SK-N-SH treated with all-trans-retinoic acid at 6 μM for 48 hours (cell line): ENCODE measurements at regions not wholly inside any gene's neighbourhood (a gene's known extent, or its start where the extent isn't known, plus 50 kb on each side); places are given as distances from the start of the nearest gene placed in this dataset.

Source experiments
- ATAC-seq: fragments of 200-7000 bp; cut with Tn5 transposase; 3 replicates; pipeline ENCODE4 v1.9.1; 2020; ENCODE audit warnings: mild to moderate bottlenecking, moderate library complexity
- BACH2 ChIP-seq: fragments of 250-450 bp; sonication (Bioruptor Pico); IDR thresholded peaks from 2 replicates; pipeline ENCODE4 v1.9.0; 2021; ENCODE audit warnings: mild to moderate bottlenecking, borderline replicate concordance
- CREB5 ChIP-seq: fragments of 250-450 bp; sonication (Bioruptor Pico); IDR thresholded peaks from 2 replicates; pipeline ENCODE4 v1.5.1; 2020; ENCODE audit warnings: low read depth, mild to moderate bottlenecking, moderate library complexity
- CSDC2 ChIP-seq: fragments of 250-450 bp; sonication (Bioruptor Pico); IDR thresholded peaks from 2 replicates; pipeline ENCODE4 v1.5.0; 2020; ENCODE audit warnings: mild to moderate bottlenecking, moderate library complexity
- CSRNP3 ChIP-seq: fragments of 250-450 bp; sonication (Bioruptor Pico); IDR thresholded peaks from 2 replicates; pipeline ENCODE4 v1.5.1; 2021; ENCODE audit warnings: mild to moderate bottlenecking, moderate library complexity
- ESRRG ChIP-seq: fragments of 250-450 bp; sonication (Bioruptor Pico); IDR thresholded peaks from 2 replicates; pipeline ENCODE4 v1.6.1; 2021; ENCODE audit warnings: mild to moderate bottlenecking
- GLIS3 ChIP-seq: fragments of 250-450 bp; sonication (Bioruptor Pico); IDR thresholded peaks from 2 replicates; pipeline ENCODE4 v1.5.0; 2020; ENCODE audit warnings: mild to moderate bottlenecking, moderate library complexity
- ISL1 ChIP-seq: fragments of 250-450 bp; sonication (Bioruptor Pico); IDR thresholded peaks from 2 replicates; pipeline ENCODE4 v2.1.2; 2022; ENCODE audit warnings: mild to moderate bottlenecking, moderate library complexity
- OSR1 ChIP-seq: fragments of 250-450 bp; sonication (Bioruptor Pico); IDR thresholded peaks from 2 replicates; pipeline ENCODE4 v1.8.0; 2022; ENCODE audit warnings: moderate library complexity, mild to moderate bottlenecking, inconsistent platforms
- PPARA ChIP-seq: fragments of 250-450 bp; sonication (Bioruptor Pico); IDR thresholded peaks from 2 replicates; pipeline ENCODE4 v1.5.0; 2020; ENCODE audit warnings: mild to moderate bottlenecking, borderline replicate concordance
- RARB ChIP-seq: fragments of 250-450 bp; sonication (Bioruptor Pico); IDR thresholded peaks from 2 replicates; pipeline ENCODE4 v1.8.0; 2021; ENCODE audit warnings: mild to moderate bottlenecking, moderate library complexity
- TCF4 ChIP-seq: fragments of 250-450 bp; sonication (Bioruptor Pico); IDR thresholded peaks from 2 replicates; pipeline ENCODE4 v1.8.0; 2021; ENCODE audit warnings: mild to moderate bottlenecking, moderate library complexity, borderline replicate concordance
- TOX ChIP-seq: fragments of 250-450 bp; sonication (Bioruptor Pico); IDR thresholded peaks from 2 replicates; pipeline ENCODE4 v1.8.0; 2021; ENCODE audit warnings: mild to moderate bottlenecking, moderate library complexity, borderline replicate concordance
- ZC3H10 ChIP-seq: fragments of 250-450 bp; sonication (Bioruptor Pico); IDR thresholded peaks from 2 replicates; pipeline ENCODE4 v1.5.1; 2021; ENCODE audit warnings: mild to moderate bottlenecking, moderate library complexity
- ZFP3 ChIP-seq: fragments of 250-450 bp; sonication (Bioruptor Pico); IDR thresholded peaks from 2 replicates; pipeline ENCODE4 v1.5.0; 2020; ENCODE audit warnings: mild to moderate bottlenecking, moderate library complexity
- ZFP30 ChIP-seq: fragments of 450-650 bp; formaldehyde crosslinking; IDR thresholded peaks from 2 replicates; pipeline ENCODE4 v1.5.0; 2022; ENCODE audit warnings: mild to moderate bottlenecking, moderate library complexity
- ZNF565 ChIP-seq: fragments of 450-650 bp; formaldehyde crosslinking; conservative IDR thresholded peaks from 2 replicates; pipeline ENCODE4 v1.5.0; 2020; ENCODE audit warnings: low read depth, mild to moderate bottlenecking, moderate library complexity
- ZNF70 ChIP-seq: fragments of 450-650 bp; formaldehyde crosslinking; IDR thresholded peaks from 2 replicates; pipeline ENCODE4 v1.5.0; 2020; ENCODE audit warnings: mild to moderate bottlenecking, moderate library complexity
- ZNF8 ChIP-seq: fragments of 450-650 bp; formaldehyde crosslinking; IDR thresholded peaks from 2 replicates; pipeline ENCODE4 v1.5.0; 2020; ENCODE audit warnings: mild to moderate bottlenecking, moderate library complexity
- TF ChIP-seq, protein P1 (sequence below): fragments of 250-450 bp; sonication (Bioruptor Pico); IDR thresholded peaks from 2 replicates; pipeline ENCODE4 v1.8.0; 2021; ENCODE audit warnings: low read depth, mild to moderate bottlenecking, moderate library complexity, borderline replicate concordance
- TF ChIP-seq, protein P2 (sequence below): fragments of 250-450 bp; sonication (Bioruptor Pico); IDR thresholded peaks from 2 replicates; pipeline ENCODE4 v1.8.0; 2020; ENCODE audit warnings: mild to moderate bottlenecking, moderate library complexity, borderline replicate concordance

GRCh38 chr5:33033516-33033915 is 322.4 kb downstream of the NPR3 start:
- TF ChIP-seq CSDC2 (CRISPR knock-in tag) (no peak), ZNF70 (no peak), ESRRG (no peak)
- no peak for ATAC-seq

GRCh38 chr5:33034777-33035176 is 323.7 kb downstream of the NPR3 start:
- ATAC-seq, result no peak
- no peak for TF ChIP-seq ZFP3 (CRISPR knock-in tag)
- TF ChIP-seq GLIS3 (CRISPR knock-in tag), result no peak
- TF ChIP-seq ZNF565 (CRISPR knock-in tag), result no peak
- TF ChIP-seq ZNF8, result no peak
- TF ChIP-seq BACH2 (CRISPR knock-in tag), result no peak
- TF ChIP-seq PPARA (CRISPR knock-in tag), result no peak
- TF ChIP-seq, protein P1, sequence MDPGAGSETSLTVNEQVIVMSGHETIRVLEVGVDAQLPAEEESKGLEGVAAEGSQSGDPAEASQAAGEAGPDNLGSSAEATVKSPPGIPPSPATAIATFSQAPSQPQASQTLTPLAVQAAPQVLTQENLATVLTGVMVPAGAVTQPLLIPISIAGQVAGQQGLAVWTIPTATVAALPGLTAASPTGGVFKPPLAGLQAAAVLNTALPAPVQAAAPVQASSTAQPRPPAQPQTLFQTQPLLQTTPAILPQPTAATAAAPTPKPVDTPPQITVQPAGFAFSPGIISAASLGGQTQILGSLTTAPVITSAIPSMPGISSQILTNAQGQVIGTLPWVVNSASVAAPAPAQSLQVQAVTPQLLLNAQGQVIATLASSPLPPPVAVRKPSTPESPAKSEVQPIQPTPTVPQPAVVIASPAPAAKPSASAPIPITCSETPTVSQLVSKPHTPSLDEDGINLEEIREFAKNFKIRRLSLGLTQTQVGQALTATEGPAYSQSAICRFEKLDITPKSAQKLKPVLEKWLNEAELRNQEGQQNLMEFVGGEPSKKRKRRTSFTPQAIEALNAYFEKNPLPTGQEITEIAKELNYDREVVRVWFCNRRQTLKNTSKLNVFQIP (CRISPR knock-in tag), result no peak
- no peak for TF ChIP-seq CSDC2 (CRISPR knock-in tag)
- no peak for TF ChIP-seq TOX
- TF ChIP-seq ZC3H10 (CRISPR knock-in tag), result no peak
- TF ChIP-seq, protein P2, sequence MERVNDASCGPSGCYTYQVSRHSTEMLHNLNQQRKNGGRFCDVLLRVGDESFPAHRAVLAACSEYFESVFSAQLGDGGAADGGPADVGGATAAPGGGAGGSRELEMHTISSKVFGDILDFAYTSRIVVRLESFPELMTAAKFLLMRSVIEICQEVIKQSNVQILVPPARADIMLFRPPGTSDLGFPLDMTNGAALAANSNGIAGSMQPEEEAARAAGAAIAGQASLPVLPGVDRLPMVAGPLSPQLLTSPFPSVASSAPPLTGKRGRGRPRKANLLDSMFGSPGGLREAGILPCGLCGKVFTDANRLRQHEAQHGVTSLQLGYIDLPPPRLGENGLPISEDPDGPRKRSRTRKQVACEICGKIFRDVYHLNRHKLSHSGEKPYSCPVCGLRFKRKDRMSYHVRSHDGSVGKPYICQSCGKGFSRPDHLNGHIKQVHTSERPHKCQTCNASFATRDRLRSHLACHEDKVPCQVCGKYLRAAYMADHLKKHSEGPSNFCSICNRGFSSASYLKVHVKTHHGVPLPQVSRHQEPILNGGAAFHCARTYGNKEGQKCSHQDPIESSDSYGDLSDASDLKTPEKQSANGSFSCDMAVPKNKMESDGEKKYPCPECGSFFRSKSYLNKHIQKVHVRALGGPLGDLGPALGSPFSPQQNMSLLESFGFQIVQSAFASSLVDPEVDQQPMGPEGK (CRISPR knock-in tag), result no peak
- no peak for TF ChIP-seq OSR1 (CRISPR knock-in tag)
- no peak for TF ChIP-seq ZFP30
- no peak for TF ChIP-seq CSRNP3 (CRISPR knock-in tag)
- no peak for TF ChIP-seq ISL1
- TF ChIP-seq RARB (CRISPR knock-in tag), result no peak
- TF ChIP-seq TCF4 (CRISPR knock-in tag), result no peak

GRCh38 chr5:33035851-33036527 is 324.9 kb downstream of the NPR3 start:
- no peak for TF ChIP-seq ZC3H10 (CRISPR knock-in tag)
- ATAC-seq, result no peak

DNA sequence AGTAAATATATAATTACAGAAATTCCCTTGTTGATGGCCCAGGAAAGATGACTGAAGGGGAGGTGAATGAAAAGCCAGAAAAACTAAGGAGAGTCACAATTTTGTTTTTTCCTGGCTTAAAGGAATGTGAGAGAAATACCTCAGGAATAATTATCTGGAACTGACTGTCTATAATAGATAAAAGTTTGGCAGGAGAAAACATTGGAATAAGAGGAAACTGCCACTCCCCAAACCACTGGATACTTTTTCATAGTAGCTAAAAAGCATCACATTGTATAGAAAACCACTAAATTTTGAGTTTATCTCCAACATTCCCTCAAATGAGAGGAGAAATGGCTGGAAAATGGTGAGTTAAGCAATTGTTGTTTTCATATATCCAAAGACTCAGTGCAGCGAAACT is 326.0 kb downstream of the NPR3 start:
- no peak for ATAC-seq
- TF ChIP-seq ZNF70 (no peak), CREB5 (CRISPR knock-in tag) (no peak), TOX (no peak), ZFP30 (no peak), BACH2 (CRISPR knock-in tag) (no peak), ESRRG (no peak), ISL1 (no peak)
- TF ChIP-seq, protein P2 (CRISPR knock-in tag), result no peak
- TF ChIP-seq, protein P1 (CRISPR knock-in tag), result no peak
